NCI-H2196 (cell line): ENCODE measurements at regions not wholly inside any gene's neighbourhood (a gene's known extent, or its start where the extent isn't known, plus 50 kb on each side); places are given as distances from the start of the nearest gene placed in this dataset.
"Not testable (repeated sequence)": the region's sequence is repeated elsewhere in the genome, so short reads cannot be mapped to it uniquely, and the experiment has no call there.

Experiments
- DNase-seq: peaks from one replicate; lab custom pipeline; 2025; ENCODE audit not compliant: unreplicated experiment; lab: John Stamatoyannopoulos, UW

DNA sequence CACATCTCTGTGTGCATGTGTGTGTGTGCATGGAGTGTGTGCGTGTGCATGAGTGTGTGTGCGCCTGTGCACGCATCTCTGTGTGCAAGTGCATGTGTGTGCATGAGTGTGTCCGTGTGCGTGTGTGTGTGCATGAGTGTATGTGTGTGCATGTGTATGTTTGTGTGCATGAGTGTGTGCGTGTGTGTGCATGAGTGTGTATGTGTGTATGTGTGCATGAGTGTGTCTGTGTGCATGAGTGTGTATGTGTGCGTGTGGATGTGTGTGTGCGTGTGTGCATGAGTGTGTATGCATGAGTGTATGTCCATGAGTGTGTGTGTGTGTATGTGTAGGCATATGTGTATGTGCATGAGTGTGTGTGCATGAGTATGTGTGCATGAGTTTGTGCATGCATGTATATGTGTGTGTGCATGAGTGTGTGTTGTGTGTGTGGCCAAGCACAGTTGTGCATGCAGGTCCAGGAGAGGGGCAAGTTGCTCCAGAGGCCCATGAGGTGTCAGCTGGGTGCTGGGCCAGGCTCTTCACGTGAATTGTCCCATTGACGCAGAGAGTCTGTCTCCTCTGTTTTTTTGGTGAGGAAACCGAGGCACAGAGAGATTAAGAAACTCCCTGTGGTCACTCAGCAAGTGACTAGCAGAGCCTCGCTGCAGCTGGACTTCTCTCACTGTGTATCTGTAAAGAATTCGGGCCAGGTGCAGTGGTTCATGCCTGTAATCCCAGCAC, 75.5 kb downstream of the ASB1 start:
- no peak for DNase-seq

- DNase-seq, result no peak
Measured at GRCh38 chr2:238502956-238503791, 76.4 kb downstream of the ASB1 start.

GRCh38 chr2:238504181-238504931, 77.6 kb downstream of the ASB1 start:
- no peak for DNase-seq

DNA sequence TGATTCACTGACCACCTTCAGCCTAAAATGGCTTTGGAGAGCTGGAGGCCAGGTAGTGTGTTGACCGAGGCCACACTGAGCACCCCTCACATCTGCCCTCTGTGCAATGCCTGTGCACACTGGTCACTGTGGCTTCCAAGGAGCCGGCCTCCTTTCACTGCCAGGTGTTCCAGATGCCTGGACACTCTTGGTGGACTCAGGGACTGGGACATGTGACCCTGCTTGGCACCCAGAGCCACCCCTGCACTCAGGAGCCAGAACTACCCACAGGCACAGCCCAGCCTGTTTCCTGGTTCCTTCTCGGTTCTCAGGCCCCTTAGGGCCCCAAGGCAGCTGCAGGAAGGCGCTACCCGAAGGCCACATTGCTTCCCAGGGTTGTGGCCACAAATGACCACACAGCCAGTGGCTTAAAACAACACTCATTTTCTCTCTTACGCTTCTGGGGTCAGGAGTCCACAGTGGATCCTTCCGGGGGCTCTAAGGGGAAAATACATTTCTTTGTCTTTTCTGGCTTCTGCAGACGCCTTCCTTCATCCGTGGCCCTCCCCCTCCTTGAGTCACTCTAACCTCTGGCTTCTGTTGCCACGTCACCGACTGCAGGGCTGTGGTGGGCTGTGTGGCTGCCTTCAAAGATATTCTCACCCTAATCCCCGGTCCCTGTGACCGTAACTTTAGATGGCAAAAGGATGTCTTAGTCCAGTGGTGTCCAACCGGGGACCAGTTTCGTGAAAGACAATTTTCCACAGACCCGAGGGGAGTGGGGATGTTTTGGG, 78.6 kb downstream of the ASB1 start:
- no peak for DNase-seq

- no peak for DNase-seq
Measured at GRCh38 chr2:238505892-238506280, 79.2 kb downstream of the ASB1 start.

- no peak for DNase-seq
Measured at GRCh38 chr2:238506371-238507068, 79.8 kb downstream of the ASB1 start.

DNA sequence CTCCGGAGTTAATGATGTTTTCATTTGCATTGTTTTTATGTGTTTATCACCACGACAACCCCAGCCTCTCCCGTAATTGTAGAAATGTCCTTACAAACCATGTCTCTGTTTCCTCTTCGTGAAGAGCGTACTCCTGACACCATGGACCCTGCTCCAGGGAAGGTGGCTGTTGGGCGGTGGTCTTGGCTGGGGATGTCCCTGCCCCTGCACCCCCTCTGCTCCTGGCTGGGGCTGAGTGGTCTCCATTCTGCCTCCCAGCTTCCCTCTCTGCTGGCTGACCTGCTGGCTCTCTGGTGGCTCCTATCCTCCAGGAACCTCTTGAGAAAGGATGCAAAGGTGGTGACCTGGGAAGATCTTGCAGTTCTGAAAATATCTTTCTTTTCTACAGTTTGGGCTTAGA, 81.1 kb downstream of the ASB1 start:
- no peak for DNase-seq

GRCh38 chr2:238509151-238509835, 82.6 kb downstream of the ASB1 start:
- no peak for DNase-seq

- no peak for DNase-seq
Measured at GRCh38 chr2:238509903-238510302, 83.2 kb downstream of the ASB1 start.

- DNase-seq, result no peak
Measured at GRCh38 chr2:238510911-238511613, 84.3 kb downstream of the ASB1 start.

DNA sequence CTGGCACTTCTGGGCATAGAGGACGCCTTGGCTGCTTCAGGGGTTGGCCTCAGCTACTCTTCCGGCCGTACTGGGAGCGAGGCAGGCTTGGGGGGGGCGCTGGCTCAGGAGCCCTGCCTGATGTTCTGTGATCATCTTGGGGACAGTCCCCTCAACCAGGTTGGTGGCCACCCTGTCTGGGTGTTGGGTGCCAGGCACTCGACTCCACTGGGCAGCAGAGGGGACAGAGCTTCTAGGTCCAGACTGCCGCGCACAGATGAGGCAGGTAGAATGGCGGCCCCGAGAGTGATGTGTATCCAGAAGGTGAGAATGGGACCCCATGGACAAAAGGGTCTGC, 84.9 kb downstream of the ASB1 start:
- no peak for DNase-seq

DNA sequence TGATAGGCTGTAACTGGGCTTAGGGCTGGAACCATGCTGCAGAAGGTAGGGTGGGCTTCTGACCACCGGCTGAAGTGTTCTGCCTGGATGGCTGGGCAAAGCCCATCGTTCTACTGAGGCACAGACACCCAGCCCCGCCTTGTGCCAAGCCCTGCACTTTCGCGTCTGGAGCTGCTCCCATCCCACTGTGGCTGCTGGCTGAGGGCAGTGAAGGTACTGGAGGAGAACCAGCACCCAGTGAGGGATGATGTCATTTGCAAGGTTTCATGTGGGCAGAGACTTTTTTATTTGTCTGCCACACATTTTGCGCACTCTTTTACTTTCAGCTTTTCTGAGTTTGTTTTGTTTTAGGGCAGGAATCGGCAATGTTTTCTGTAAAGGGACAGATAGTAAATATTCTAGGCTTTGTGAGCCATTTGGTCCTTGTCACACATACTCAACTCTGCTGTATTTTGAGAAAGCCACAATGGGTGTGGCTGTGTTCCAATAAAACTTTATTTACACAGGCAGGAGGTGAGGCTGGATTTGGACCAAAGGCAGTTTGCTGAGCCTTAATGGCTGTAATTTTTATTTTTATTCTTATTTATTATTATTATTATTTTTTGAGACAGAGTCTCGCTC, 85.6 kb downstream of the ASB1 start:
- DNase-seq, result no peak

DNA sequence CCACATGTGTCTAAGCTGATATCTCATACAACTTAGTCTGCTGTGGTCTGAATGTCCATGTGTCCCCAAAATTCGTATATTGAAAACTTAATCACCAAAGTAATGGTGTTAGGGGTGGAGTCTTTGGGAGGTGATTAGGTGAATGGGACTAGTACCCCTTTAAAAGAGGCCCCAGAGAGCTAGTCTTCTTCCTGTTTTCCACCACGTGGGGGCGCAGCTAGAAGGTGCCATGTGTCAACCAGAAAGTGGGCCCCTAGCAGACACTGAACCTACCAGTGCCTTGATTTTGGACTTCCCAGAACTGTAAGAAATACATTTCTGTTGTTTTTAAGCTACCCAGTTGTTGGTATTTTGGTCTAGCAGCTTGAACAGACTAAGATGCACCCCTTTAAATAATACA, 86.6 kb downstream of the ASB1 start:
- no peak for DNase-seq

DNA sequence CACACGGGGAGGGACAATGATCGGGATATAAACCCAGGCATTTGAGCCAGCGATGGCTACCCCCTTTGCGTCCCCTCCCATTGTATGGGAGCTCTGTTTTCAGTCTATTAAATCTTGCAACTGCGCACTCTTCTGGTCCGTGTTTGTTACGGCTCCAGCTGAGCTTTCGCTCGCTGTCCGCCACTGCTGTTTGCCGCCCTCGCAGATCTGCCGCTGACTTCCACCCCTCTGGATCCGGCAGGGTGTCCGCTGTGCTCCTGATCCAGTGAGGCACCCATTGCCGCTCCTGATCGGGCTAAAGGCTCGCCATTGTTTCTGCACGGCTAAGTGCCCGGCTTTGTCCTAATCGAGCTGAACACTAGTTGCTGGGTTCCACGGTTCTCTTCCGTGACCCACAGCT, 87.3 kb downstream of the ASB1 start:
- not testable (repeated sequence) for DNase-seq

DNA sequence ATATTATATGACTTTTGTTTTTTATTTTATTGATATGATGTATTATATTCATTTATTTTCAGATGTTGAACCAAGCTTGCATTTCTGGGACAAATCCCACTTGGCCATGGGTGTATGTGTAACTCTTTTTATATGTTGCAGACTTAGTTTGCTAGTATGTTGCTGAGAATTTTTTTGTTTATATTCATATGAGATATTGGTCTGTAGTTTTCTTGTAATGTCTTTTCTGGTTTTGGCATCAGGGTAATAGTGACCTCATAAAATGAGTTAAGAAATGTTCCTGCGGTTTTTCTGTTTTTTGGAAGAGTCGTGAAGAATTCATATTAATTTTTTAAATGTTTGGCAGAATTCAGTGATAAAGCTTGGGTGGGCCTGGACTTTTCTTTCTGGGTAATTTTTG, 88.7 kb downstream of the ASB1 start:
- no peak for DNase-seq

DNA sequence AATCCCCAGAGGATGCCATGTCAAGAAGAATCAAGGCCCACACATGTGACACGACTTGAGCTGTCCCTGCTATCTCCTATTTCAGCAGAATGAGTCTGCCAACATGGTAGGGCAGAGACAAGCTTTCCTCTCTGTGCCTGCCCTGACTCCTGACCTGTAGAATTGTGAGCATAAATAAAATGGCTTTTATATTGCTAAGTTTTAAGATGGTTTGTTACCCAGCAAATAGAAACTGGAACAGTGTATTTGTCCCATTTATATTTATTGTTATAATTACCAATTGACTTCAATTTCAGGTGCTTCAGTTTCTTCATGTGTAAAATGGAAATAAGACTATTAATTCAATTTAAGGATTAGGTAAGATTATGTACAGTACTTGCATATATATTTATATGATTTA, 90.5 kb downstream of the ASB1 start:
- DNase-seq, result no peak

DNA sequence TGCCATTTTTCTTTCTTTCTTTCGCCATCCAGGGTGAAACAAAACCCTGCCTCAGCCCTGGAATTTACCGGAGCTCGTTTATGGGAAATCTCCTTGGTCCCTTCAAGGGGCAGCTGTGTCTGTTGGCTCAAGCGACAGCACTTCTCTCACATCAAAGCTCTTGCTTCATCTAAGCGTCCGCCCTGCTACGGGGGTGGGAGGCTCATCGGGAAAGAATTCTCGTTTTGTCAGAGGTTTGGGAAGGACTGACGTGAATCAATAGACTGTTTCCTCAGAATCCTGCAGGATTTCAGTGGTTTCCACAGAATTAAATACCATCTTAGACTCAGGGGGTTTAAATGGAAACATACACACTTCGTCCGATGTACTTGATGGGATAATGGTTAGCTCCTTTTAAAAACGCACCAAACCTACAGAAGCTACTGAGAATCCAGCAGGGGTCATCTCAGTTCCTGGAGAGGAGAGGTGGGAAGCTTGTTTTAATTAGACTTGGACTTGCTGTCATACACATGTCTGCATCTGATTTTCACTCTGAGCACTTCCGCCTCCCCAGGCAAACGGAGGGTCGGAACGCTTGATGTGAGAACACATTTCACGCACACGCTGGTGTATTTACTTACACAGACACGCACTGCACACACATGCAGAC, 91.6 kb downstream of the ASB1 start:
- DNase-seq, result no peak

DNA sequence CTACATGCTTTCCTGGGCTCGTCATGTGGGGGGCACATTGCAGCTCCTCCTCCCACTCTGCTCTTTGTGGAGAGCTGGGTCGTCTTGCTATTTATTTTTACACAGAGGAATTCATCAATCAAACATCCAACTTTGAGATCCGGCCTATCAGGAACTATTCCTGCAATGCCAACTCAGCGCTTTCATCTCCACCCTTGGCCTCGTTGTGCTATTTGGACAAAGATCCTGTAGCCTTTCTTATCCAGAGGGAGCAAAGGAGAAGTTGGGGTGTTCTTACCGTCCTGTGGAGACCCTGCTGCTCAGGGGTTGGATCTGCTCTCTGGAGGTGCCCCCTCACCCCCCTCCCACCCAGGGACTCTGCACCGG, 92.1 kb downstream of the ASB1 start:
- no peak for DNase-seq
